Germinal center (tissue), 1 donor: ENCODE measurements at regions not wholly inside any gene's neighbourhood (a gene's known extent, or its start where the extent isn't known, plus 50 kb on each side); places are given as distances from the start of the nearest gene placed in this dataset.

Experiments
- DNase-seq: peaks from one replicate; pipeline ENCODE4 v3.0.0; 2012; ENCODE audit warnings: mixed read lengths, low spot score

- DNase-seq, result no peak
Observed at GRCh38 chr13:39233519-39233918, 195.3 kb downstream of the NHLRC3 start.

DNA sequence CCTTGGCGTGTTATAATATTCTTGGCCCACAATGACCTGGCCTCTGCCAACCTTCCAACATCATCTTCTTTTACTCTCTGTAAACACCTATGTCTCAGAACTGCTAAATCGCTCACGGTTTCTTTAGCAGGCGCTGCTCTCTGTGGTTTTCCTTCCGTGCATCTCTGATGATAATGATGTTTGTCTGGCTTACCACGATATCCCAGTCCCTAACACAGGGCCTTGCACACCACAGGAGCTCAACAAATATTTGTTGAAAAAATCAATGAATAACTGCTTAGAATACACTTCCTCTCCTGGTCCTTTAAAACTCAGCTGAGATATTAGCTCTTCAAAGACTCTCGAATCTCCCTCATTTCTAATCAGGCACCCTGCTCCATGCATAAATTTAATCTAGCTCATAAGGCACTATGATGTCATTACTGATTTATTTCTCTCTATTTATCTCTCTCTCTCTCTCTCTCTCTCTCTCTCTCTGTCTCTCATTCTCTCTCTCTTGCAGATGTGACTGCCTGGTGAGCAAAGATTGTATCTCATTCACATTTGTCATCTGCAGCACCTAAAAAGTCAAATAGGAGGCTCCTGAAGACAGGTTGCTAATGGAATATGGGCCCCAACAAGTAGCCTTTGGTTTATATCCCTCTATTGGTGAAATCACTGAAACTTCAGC is 206.4 kb downstream of the NHLRC3 start:
- DNase-seq, result no peak

DNA sequence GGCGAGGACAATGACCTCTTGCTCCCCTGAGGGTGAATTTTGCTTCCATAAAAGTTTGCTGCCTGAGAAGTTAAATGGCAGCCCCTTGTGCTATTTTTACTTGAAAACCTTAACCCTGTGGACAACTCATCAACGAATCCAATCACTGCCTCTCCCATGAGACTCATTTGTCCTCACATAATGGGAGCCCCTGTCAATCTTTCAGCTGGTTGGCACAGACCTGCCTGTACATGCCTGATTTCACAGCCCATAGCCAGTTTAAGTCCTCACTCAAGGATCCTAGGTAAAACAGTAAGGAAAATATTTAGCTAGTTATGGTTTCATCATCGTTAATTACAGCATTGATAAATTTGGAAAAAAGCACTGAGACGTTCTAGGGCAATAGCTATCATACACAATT is 207.4 kb downstream of the NHLRC3 start:
- no peak for DNase-seq

- no peak for DNase-seq
Observed at GRCh38 chr13:39249982-39250381, 211.7 kb downstream of the NHLRC3 start.

- no peak for DNase-seq
Observed at GRCh38 chr13:39250440-39250839, 212.2 kb downstream of the NHLRC3 start.

GRCh38 chr13:39251340-39251739 is 213.1 kb downstream of the NHLRC3 start:
- DNase-seq, result no peak

DNA sequence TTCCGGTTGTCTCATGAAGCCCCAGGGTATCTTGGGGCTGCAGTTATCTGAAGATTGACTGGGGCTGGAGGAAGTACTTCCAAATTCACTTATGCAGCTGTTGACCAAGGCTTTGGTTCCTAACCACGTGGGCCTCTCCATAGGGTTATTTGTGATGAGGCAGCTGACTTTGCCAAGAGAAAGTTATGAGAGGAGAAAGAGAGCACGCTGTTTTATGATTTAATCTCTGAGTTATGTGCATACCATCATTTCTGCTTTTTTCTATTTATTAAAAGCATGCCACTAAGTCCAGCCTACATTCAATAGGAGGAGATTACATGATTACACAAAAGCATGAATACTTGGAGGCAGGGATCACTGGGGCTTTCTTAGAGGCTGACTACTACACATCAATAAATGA is 215.5 kb downstream of the NHLRC3 start:
- DNase-seq, result no peak

GRCh38 chr13:39254601-39255000 is 216.3 kb downstream of the NHLRC3 start:
- DNase-seq, result no peak

- no peak for DNase-seq
Observed at GRCh38 chr13:39257642-39258041, 219.4 kb downstream of the NHLRC3 start.

DNA sequence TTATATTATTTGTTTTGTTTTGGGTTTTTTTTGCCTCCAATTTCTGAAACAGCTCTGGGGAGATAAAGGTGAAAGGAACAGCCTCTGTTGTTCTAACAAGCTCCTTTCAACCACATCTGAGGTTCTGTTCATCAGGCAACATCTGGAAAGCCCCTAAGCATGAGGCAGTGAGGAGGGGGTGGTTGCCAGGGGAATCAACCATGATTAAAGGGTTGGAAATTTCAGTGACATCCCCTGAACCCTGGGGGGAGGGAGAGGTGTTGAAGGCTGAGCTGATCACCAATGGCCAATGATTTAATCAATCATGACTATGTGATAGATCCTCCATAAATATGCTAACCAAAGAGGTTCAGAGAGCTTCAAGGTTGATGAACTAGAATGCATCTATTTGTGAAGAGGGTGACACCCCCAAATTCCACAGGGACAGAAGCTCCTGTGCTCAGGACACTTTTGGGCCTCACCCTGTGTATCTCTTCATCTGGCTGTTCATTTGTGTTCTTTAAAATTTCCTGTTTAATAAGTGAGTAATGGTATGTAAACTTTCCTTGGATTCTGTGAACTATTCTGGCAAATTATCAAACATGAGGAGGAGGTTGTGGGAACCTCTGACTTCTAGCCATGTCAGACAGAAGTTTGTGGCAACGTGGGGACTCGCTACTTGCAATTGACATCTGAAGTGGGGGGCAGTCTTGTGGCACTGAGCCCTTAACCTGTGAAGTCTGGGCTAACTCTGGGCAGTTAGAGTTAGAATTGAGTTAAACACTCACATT is 221.3 kb downstream of the NHLRC3 start:
- DNase-seq, result no peak

GRCh38 chr13:39263033-39263432 is 224.8 kb downstream of the NHLRC3 start:
- DNase-seq, result peak; percentile 54

DNA sequence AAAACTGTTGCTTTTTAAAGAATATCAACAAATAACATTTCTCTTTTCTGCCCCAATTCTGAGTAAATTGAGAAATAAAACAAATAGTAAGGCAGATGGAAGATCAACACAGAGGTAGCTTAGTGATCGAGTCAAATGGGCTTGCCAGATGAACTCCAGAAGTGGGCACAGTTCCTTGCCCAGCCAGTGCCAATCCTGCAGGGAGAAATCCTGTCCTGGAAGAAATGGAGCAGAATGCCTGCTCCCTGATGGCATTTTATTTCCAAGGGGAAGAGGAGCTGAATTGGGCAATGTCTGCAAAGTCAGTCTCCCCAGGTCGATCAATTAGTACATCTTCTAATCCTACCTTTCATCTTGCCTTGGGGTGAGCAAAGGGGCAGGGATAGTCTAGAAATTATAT is 225.3 kb downstream of the NHLRC3 start:
- no peak for DNase-seq

DNA sequence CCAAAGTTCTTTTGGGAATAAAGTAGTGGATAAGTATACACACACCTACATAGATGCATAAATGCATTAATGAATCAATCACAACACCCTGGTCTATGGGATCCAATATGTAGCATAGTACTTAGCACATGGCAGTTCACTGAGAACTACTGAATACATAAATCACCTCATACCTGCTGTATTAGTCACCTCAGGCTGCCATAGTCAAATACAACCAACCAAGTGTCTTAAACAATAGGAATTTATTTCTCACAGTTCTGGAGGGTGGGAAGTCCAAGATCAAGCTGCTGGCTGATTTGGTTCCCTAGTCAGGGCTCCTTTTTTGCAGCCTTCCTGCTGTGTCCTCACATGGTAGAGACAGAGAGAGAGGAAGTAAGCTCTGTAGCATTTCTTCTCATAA is 228.2 kb downstream of the NHLRC3 start:
- no peak for DNase-seq

GRCh38 chr13:39268398-39268797 is 230.1 kb downstream of the NHLRC3 start:
- no peak for DNase-seq

DNA sequence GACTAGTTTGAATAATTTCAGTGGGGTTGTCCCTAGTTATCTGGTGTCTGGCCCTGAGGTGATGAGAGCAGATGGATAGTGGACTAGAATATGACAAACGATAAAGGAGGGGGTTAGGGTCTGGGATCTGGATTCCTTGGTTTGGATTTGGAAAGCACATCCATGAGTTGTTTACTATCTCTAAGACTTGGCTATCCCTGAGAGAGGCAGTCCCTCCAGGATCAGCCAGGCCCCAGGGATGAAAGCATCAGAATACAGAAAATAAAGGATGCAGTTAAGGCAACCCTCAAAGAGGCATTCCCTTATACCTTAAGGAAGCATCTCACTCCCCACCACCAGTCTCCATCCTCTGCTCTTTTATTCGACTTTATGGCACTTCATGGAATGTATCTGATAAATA is 230.7 kb downstream of the NHLRC3 start:
- DNase-seq, result no peak

GRCh38 chr13:39269411-39269810 is 231.2 kb downstream of the NHLRC3 start:
- no peak for DNase-seq

- no peak for DNase-seq
Observed at GRCh38 chr13:39272994-39273393, 234.7 kb downstream of the NHLRC3 start.

DNA sequence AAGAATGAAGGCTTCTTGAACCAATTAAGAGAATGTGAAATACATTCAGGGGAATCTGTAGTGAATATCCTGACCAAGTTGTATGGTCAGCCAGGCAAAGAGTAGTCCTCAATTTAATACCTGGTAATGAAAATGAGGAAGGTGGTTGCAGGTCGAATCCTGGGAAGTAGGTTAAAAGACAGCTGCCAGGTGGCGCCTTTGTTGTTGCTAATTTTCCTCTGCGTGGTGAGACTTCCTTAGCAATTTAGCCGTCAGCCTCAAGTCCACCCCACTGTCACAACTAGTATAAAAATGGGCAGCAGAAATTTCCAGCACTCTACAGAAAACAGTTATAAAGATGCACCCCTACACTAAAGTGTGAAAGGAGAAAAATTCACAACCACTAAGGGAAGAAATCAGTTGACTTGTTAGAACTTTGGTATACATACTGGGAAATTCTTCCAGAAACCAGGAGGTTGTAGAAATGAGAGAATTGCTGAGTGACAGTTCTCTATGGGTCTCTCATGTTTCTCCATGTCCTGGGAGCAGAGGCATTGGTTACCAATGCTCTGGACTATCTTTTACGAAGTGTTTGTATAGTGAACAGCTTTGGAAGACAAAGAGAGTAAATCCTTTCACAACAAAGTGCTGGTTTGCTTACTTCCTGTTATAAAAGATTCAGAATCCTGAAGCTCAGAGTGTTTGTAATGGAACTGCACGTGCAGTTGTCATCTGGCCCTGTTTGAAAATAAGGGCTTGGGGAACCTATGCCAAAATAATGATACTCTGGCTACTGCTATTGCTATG is 235.9 kb downstream of the NHLRC3 start:
- DNase-seq, result no peak

GRCh38 chr13:39274739-39275325 is 236.6 kb downstream of the NHLRC3 start:
- DNase-seq, result no peak

DNA sequence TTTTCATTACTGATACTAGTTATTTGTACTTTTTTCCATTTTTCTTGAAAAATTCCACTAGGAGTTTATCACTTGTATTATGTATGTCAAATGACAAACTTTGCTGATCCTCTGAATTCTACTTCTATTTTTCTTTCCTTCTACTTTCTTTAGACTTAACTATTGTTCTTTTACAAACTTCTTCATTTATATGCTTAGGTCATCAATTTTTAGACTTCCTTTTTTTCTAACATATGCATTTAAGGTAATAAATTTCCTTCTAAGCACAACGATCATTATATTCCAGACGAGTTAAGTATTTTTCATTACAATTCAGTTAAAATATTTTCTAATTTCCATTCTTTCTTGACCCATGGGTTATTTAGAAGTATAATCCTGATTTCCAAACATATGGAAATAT is 240.8 kb downstream of the NHLRC3 start:
- no peak for DNase-seq

GRCh38 chr13:39281539-39282150 is 243.4 kb downstream of the NHLRC3 start:
- no peak for DNase-seq

GRCh38 chr13:39282400-39282972 is 244.2 kb downstream of the NHLRC3 start:
- DNase-seq, result no peak
